SH-SY5Y (cell line): ENCODE measurements at regions not wholly inside any gene's neighbourhood (a gene's known extent, or its start where the extent isn't known, plus 50 kb on each side); places are given as distances from the start of the nearest gene placed in this dataset.

Experiments used
- GATA2 ChIP-seq: IDR thresholded peaks from 2 replicates; pipeline ENCODE4 v1.6.1; 2011; ENCODE audit warnings: mild to moderate bottlenecking, low read depth, low read length
- GATA3 ChIP-seq: IDR thresholded peaks from 2 replicates; pipeline ENCODE4 v1.6.1; 2011; ENCODE audit warnings: low read depth, mild to moderate bottlenecking, low read length, moderate library complexity

DNA sequence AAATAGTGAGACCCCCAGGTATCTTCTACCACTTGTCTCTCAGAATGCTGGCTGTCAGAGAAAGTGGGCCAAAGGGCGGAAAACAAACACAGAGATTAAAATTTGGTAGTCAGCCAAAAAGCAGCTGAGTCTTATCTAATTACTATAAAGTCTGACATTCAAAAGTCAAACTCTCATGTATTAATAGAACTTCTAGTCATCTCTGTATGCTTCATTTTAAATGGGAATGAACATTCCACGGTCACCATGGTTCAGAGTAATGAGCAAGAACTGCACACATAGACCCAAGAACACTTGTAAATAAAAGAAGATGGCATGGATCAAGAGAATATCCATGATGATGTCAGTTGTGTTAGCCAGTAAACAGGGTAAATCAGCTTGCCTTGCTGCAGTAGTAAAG, 1267.0 kb upstream of the CHAC2 start:
- no peak for TF ChIP-seq GATA2
- TF ChIP-seq GATA3 = no peak
